ENCODE measurements at regions not wholly inside any gene's neighbourhood (a gene's known extent, or its start where the extent isn't known, plus 50 kb on each side); places are given as distances from the start of the nearest gene placed in this dataset.

- no peak for DNase-seq
Measured at GRCh38 chr6:14444295-14444972, 326.9 kb downstream of the CD83 start.

GRCh38 chr6:14447240-14447639 lies 329.7 kb downstream of the CD83 start:
- no peak for DNase-seq

GRCh38 chr6:14448246-14448645 lies 330.7 kb downstream of the CD83 start:
- DNase-seq = no peak

GRCh38 chr6:14450133-14450504 lies 332.5 kb downstream of the CD83 start:
- DNase-seq = no peak

- DNase-seq = no peak
Measured at GRCh38 chr6:14450578-14450977, 333.0 kb downstream of the CD83 start.

GRCh38 chr6:14451594-14452374 lies 334.2 kb downstream of the CD83 start:
- DNase-seq = no peak

- peak; percentile 0 for DNase-seq
Measured at GRCh38 chr6:14452567-14453527, 335.3 kb downstream of the CD83 start.

GRCh38 chr6:14453712-14454472 lies 336.3 kb downstream of the CD83 start:
- no peak for DNase-seq

GRCh38 chr6:14454473-14454775 lies 336.9 kb downstream of the CD83 start:
- no peak for DNase-seq

GRCh38 chr6:14455427-14455826 lies 337.9 kb downstream of the CD83 start:
- no peak for DNase-seq

- DNase-seq = no peak
Measured at GRCh38 chr6:14455876-14456648, 338.5 kb downstream of the CD83 start.

GRCh38 chr6:14456941-14457340 lies 339.4 kb downstream of the CD83 start:
- no peak for DNase-seq

GRCh38 chr6:14458669-14459266 lies 341.2 kb downstream of the CD83 start:
- DNase-seq = no peak

- DNase-seq = no peak
Measured at GRCh38 chr6:14459315-14459714, 341.7 kb downstream of the CD83 start.

GRCh38 chr6:14460556-14460955 lies 343.0 kb downstream of the CD83 start:
- DNase-seq = no peak

GRCh38 chr6:14462135-14462534 lies 344.6 kb downstream of the CD83 start:
- no peak for DNase-seq

GRCh38 chr6:14462566-14462965 lies 345.0 kb downstream of the CD83 start:
- DNase-seq = no peak

- DNase-seq = no peak
Measured at GRCh38 chr6:14463110-14463509, 345.5 kb downstream of the CD83 start.

- DNase-seq = no peak
Measured at GRCh38 chr6:14464055-14464454, 346.5 kb downstream of the CD83 start.

- no peak for DNase-seq
Measured at GRCh38 chr6:14464716-14465115, 347.1 kb downstream of the CD83 start.

GRCh38 chr6:14466278-14466677 lies 348.7 kb downstream of the CD83 start:
- DNase-seq = no peak

GRCh38 chr6:14467591-14467990 lies 350.0 kb downstream of the CD83 start:
- no peak for DNase-seq
